ENCODE measurements at regions not wholly inside any gene's neighbourhood (a gene's known extent, or its start where the extent isn't known, plus 50 kb on each side); places are given as distances from the start of the nearest gene placed in this dataset.

DNA sequence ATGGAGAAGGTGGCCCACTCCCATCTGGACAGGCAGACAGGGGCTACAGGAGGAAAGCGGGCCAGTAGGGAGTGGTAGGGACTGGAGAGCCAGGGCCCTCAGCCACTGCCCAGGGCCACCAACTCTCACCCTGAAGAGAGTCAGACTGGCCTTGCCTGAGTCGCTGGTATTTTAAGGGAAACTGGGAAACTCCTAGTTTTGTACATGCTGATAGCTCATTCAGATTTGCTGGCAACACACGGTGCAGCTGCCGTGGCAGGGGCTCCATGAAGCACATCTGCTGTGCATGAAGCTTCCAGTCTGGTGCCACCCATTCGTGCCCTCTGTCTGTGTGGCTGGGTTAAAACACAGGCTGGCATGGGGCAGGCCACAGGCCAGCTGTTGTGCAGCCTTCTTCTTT lies 137.3 kb upstream of the GLI2 start:
- TF ChIP-seq CTCF (conservative IDR thresholded peaks at IDR 0.05; ENCODE audit: low read depth in 2 of 2) (no peak), EZH2 (IDR thresholded peaks at IDR 0.05; ENCODE audit: low read depth, unreplicated experiment) (no peak), REST (IDR thresholded peaks at IDR 0.05; ENCODE audit: unreplicated experiment) (no peak), POLR2AphosphoS5 (IDR thresholded peaks at IDR 0.05; ENCODE audit: low read depth) (no peak), EZH2phosphoT487 (IDR thresholded peaks at IDR 0.05; ENCODE audit: unreplicated experiment) (no peak)
- TF ChIP-seq, protein P1, sequence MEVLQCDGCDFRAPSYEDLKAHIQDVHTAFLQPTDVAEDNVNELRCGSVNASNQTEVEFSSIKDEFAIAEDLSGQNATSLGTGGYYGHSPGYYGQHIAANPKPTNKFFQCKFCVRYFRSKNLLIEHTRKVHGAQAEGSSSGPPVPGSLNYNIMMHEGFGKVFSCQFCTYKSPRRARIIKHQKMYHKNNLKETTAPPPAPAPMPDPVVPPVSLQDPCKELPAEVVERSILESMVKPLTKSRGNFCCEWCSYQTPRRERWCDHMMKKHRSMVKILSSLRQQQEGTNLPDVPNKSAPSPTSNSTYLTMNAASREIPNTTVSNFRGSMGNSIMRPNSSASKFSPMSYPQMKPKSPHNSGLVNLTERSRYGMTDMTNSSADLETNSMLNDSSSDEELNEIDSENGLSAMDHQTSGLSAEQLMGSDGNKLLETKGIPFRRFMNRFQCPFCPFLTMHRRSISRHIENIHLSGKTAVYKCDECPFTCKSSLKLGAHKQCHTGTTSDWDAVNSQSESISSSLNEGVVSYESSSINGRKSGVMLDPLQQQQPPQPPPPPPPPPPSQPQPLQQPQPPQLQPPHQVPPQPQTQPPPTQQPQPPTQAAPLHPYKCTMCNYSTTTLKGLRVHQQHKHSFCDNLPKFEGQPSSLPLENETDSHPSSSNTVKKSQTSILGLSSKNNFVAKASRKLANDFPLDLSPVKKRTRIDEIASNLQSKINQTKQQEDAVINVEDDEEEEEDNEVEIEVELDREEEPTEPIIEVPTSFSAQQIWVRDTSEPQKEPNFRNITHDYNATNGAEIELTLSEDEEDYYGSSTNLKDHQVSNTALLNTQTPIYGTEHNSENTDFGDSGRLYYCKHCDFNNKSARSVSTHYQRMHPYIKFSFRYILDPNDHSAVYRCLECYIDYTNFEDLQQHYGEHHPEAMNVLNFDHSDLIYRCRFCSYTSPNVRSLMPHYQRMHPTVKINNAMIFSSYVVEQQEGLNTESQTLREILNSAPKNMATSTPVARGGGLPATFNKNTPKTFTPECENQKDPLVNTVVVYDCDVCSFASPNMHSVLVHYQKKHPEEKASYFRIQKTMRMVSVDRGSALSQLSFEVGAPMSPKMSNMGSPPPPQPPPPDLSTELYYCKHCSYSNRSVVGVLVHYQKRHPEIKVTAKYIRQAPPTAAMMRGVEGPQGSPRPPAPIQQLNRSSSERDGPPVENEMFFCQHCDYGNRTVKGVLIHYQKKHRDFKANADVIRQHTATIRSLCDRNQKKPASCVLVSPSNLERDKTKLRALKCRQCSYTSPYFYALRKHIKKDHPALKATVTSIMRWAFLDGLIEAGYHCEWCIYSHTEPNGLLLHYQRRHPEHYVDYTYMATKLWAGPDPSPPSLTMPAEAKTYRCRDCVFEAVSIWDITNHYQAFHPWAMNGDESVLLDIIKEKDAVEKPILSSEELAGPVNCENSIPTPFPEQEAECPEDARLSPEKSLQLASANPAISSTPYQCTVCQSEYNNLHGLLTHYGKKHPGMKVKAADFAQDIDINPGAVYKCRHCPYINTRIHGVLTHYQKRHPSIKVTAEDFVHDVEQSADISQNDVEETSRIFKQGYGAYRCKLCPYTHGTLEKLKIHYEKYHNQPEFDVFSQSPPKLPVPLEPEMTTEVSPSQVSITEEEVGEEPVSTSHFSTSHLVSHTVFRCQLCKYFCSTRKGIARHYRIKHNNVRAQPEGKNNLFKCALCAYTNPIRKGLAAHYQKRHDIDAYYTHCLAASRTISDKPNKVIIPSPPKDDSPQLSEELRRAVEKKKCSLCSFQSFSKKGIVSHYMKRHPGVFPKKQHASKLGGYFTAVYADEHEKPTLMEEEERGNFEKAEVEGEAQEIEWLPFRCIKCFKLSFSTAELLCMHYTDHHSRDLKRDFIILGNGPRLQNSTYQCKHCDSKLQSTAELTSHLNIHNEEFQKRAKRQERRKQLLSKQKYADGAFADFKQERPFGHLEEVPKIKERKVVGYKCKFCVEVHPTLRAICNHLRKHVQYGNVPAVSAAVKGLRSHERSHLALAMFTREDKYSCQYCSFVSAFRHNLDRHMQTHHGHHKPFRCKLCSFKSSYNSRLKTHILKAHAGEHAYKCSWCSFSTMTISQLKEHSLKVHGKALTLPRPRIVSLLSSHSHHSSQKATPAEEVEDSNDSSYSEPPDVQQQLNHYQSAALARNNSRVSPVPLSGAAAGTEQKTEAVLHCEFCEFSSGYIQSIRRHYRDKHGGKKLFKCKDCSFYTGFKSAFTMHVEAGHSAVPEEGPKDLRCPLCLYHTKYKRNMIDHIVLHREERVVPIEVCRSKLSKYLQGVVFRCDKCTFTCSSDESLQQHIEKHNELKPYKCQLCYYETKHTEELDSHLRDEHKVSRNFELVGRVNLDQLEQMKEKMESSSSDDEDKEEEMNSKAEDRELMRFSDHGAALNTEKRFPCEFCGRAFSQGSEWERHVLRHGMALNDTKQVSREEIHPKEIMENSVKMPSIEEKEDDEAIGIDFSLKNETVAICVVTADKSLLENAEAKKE (CRISPR knock-in tag; IDR thresholded peaks at IDR 0.05), result no peak
